GM19239 (cell line): ENCODE measurements at regions not wholly inside any gene's neighbourhood (a gene's known extent, or its start where the extent isn't known, plus 50 kb on each side); places are given as distances from the start of the nearest gene placed in this dataset.

ENCODE experiments used
- DNase-seq: peaks from one replicate; pipeline ENCODE4 v3.0.0; 2011; ENCODE audit warnings: low spot score; ENCODE audit not compliant: insufficient read length
- FAIRE-seq: peaks from 2 replicates; lab custom pipeline; 2011; peaks lifted over from hg19 to GRCh38; lab: Jason Lieb, UNC

GRCh38 chr1:184299796-184300195 lies 87.0 kb upstream of the C1orf21 start:
- no peak for FAIRE-seq
- DNase-seq: no peak

- no peak for FAIRE-seq
- no peak for DNase-seq
These were observed 86.4 kb upstream of the C1orf21 start for GRCh38 chr1:184300446-184300845.

GRCh38 chr1:184301227-184301626 lies 85.6 kb upstream of the C1orf21 start:
- FAIRE-seq (no peak), DNase-seq (no peak)

- FAIRE-seq: no peak
- no peak for DNase-seq
These were observed 84.5 kb upstream of the C1orf21 start for GRCh38 chr1:184302346-184302745.

GRCh38 chr1:184310157-184310819 lies 76.5 kb upstream of the C1orf21 start:
- DNase-seq: no peak
- FAIRE-seq: no peak

GRCh38 chr1:184311580-184311979 lies 75.2 kb upstream of the C1orf21 start:
- FAIRE-seq (no peak), DNase-seq (no peak)

GRCh38 chr1:184315254-184315653 lies 71.6 kb upstream of the C1orf21 start:
- no peak for DNase-seq
- no peak for FAIRE-seq

GRCh38 chr1:184319879-184320278 lies 67.0 kb upstream of the C1orf21 start:
- FAIRE-seq: no peak
- DNase-seq: no peak

- FAIRE-seq (no peak), DNase-seq (no peak)
These were observed 64.6 kb upstream of the C1orf21 start for GRCh38 chr1:184322253-184322652.

GRCh38 chr1:184324972-184325371 lies 61.9 kb upstream of the C1orf21 start:
- FAIRE-seq: no peak

GRCh38 chr1:184326278-184326677 lies 60.6 kb upstream of the C1orf21 start:
- DNase-seq: no peak
- FAIRE-seq: no peak

More at GRCh38 chr1:184324972-184325371, 61.9 kb upstream of the C1orf21 start:
- DNase-seq: no peak

GRCh38 chr1:184329245-184329953 lies 57.4 kb upstream of the C1orf21 start:
- no peak for DNase-seq
- no peak for FAIRE-seq

- DNase-seq (no peak), FAIRE-seq (no peak)
These were observed 56.6 kb upstream of the C1orf21 start for GRCh38 chr1:184329962-184330868.

GRCh38 chr1:184330875-184331274 lies 56.0 kb upstream of the C1orf21 start:
- DNase-seq (no peak), FAIRE-seq (no peak)
